Effector memory CD8-positive, alpha-beta T cell (primary cell): ENCODE measurements at regions not wholly inside any gene's neighbourhood (a gene's known extent, or its start where the extent isn't known, plus 50 kb on each side); places are given as distances from the start of the nearest gene placed in this dataset.

Experiments
- ATAC-seq: fragments of 150-1000 bp; cut with Tn5 transposase; replicated peaks from 2 replicates; pipeline ENCODE4 v1.10.0; 2021; ENCODE audit warnings: mild to moderate bottlenecking, moderate library complexity
- DNase-seq, 3 experiments: peaks; one replicate each; pipeline ENCODE4 v3.0.0; 2021
- H3K27ac Mint-ChIP-seq, 2 donors: one replicate each; pipeline ENCODE4 v1.8.0; 2022; ENCODE audit warnings: mild to moderate bottlenecking in 2 of 2, mixed read lengths in 2 of 2, moderate library complexity in 2 of 2
- H3K27me3 Mint-ChIP-seq, 2 donors: one replicate each; pipeline ENCODE4 v1.8.0; 2022; ENCODE audit warnings: mixed read lengths in 2 of 2
- H3K36me3 Mint-ChIP-seq: one replicate; pipeline ENCODE4 v1.8.0; 2022; ENCODE audit warnings: mild to moderate bottlenecking, moderate library complexity, mixed read lengths; ENCODE audit not compliant: insufficient read depth
- H3K4me1 Mint-ChIP-seq, 2 donors: one replicate each; pipeline ENCODE4 v1.8.0; 2022; ENCODE audit warnings: low read depth in 2 of 2, mixed read lengths in 2 of 2
- H3K4me3 Mint-ChIP-seq, 2 donors: one replicate each; pipeline ENCODE4 v1.8.0; 2022; ENCODE audit warnings: mild to moderate bottlenecking in 2 of 2, mixed read lengths in 2 of 2, moderate library complexity in 2 of 2
- H3K9me3 Mint-ChIP-seq, 2 donors: one replicate each; pipeline ENCODE4 v1.8.0; 2022; ENCODE audit warnings: mixed read lengths in 2 of 2

DNA sequence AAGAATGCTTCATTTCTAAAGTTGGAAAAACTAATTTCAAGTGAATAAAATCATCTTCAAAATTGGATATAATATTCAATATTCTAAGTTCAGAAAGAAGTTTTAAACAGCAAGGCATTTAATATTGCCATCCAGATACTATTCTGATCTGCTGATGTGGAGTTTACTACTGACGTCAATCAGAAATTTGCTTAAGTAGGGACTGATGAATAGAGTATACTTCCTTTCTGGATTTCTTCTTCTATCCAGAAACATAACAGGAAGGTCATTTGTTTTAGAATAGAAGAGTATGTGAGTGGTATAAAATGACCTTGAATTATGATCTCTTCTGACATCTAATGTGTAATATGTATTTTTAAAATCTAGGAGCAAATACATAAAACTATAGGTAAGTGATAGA lies 308.1 kb upstream of the ADGRL2 start:
- peaks cover 7 to 13% of the 10 kb centered on the region in 2 donors for H3K9me3 Mint-ChIP-seq
- no peak overlapping the region for H3K27ac Mint-ChIP-seq
- H3K27me3 Mint-ChIP-seq: no peaks in the 10 kb centered on the region
- no peak overlapping the region for H3K4me3 Mint-ChIP-seq
- H3K36me3 Mint-ChIP-seq: no peaks in the 10 kb centered on the region
- ATAC-seq (no peak), DNase-seq (no peak)
- H3K4me1 Mint-ChIP-seq: no peaks in the 10 kb centered on the region

DNA sequence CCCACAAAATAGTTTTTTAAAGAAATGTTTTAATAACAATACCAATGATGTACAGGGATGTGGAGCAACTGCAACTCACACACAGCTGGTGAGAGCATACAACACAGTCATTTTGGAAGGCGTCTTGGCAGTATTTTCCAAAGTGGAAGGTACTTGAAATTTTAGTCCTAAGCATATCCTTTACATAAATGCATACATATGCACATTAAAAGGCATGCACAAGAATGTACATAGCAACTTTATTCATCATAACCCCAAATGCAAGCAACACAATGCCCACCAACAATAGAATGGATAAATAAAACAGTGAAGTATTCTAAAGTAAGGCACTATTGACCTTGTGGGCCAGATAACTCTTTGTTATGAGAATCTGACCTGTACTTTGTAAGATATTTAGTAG lies 310.1 kb upstream of the ADGRL2 start:
- no peak for DNase-seq
- Mint-ChIP-seq H3K4me1 (no peaks in the 10 kb centered on the region), H3K27me3 (no peaks in the 10 kb centered on the region), H3K9me3 (peaks cover 7 to 13% of the 10 kb centered on the region in 2 donors), H3K4me3 (no peak overlapping the region), H3K27ac (no peak overlapping the region), H3K36me3 (no peaks in the 10 kb centered on the region)
- ATAC-seq: no peak

DNA sequence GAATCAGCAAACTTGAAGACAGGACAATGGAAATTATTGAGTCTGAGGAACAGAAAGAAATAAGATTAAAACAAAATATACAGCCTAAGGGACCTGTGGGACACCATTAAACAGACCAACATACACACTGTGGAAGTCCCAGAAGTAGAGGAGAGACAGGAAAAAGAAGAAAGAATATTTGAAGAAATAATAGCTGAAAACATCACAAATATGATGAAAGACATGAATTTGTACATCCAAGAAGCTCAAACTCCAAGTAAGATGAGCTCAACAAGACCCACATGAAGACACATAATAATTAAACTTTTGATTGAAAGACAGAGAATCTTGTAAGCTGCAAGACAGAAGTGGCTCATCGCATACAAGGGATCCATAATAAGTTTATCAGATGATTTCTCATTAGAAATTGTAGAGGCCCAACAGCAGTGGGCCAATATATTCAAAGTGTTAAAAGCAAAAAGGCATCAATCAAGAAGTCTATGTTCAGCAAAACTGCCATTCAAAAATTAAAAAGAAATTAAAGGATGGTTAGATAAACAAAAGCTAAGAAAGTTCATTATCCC lies 311.3 kb upstream of the ADGRL2 start:
- ATAC-seq (no peak), DNase-seq (no peak)
- Mint-ChIP-seq H3K4me3 (no peak overlapping the region), H3K4me1 (no peaks in the 10 kb centered on the region), H3K27me3 (no peaks in the 10 kb centered on the region), H3K9me3 (peaks cover 6 to 13% of the 10 kb centered on the region in 2 donors), H3K36me3 (no peaks in the 10 kb centered on the region), H3K27ac (no peak overlapping the region)

DNA sequence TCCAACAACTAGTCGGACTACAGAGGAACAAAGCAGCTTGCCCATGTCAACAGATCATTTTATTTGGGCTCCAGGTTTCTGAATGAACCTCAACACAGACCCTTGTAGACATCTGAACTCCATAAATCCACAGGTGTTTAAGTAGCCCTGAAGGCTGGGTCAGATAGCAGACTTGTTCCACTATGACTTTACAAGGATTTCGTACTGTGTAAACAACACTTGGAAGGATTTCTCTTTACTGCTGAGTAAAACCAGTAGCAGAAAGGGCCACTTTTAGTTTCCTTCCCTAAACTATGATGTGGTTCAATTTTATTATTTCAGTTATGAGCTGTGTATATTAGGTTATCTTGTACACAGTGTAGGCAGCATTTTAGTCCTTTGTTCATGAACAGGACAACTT lies 316.4 kb upstream of the ADGRL2 start:
- H3K36me3 Mint-ChIP-seq: no peaks in the 10 kb centered on the region
- no peaks in the 10 kb centered on the region for H3K4me1 Mint-ChIP-seq
- ATAC-seq (no peak), DNase-seq (no peak)
- no peaks in the 10 kb centered on the region for H3K27me3 Mint-ChIP-seq
- no peak overlapping the region for H3K4me3 Mint-ChIP-seq
- H3K27ac Mint-ChIP-seq: no peak overlapping the region
- H3K9me3 Mint-ChIP-seq: peaks cover 5 to 17% of the 10 kb centered on the region in 2 donors

DNA sequence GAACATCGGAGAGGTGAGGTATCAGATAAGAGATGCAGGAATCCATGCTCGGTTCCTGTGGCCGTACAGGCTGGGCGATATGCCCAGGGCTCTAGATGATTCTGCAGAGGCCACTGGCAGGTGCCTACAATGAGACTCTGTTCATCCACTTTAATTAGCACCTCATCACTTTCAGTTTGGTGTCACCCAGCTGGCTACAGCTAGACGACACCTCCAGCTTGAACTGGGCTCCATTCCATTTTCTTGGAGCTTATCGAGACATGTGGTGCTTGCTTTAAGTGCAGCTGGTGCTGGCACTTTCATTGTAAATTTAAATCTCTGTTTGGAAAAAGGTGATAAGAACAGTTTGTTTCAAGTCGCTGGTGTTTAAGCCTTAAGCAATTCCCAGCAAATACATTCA lies 322.5 kb upstream of the ADGRL2 start:
- no peak for DNase-seq
- Mint-ChIP-seq H3K4me1 (no peaks in the 10 kb centered on the region), H3K27me3 (no peaks in the 10 kb centered on the region), H3K27ac (no peak overlapping the region), H3K36me3 (no peaks in the 10 kb centered on the region), H3K4me3 (no peak overlapping the region), H3K9me3 (peaks cover 6 to 34% of the 10 kb centered on the region in 2 donors)
- no peak for ATAC-seq

DNA sequence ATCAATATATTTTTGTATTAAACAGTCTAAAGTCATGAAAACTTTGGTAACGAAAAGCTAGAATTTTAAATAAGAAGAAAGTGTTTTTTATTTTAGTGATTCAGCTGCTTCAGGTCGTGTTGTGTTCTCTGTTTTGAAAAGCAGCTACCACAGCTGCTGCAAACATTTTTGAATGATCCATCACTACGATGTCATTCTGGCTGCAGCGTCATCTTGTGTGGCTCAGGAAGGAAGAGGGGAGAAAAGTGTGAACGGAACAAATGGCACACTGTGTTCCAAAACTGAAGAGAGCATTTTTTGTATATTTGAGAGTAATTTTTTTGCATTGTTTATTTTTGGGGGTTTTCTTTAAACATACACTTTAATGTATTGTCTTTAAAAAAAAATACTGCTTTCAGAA lies 323.0 kb upstream of the ADGRL2 start:
- no peaks in the 10 kb centered on the region for H3K27me3 Mint-ChIP-seq
- H3K4me3 Mint-ChIP-seq: no peak overlapping the region
- no peak for DNase-seq
- peaks cover 6 to 34% of the 10 kb centered on the region in 2 donors for H3K9me3 Mint-ChIP-seq
- ATAC-seq: no peak
- no peaks in the 10 kb centered on the region for H3K4me1 Mint-ChIP-seq
- H3K27ac Mint-ChIP-seq: no peak overlapping the region
- no peaks in the 10 kb centered on the region for H3K36me3 Mint-ChIP-seq

DNA sequence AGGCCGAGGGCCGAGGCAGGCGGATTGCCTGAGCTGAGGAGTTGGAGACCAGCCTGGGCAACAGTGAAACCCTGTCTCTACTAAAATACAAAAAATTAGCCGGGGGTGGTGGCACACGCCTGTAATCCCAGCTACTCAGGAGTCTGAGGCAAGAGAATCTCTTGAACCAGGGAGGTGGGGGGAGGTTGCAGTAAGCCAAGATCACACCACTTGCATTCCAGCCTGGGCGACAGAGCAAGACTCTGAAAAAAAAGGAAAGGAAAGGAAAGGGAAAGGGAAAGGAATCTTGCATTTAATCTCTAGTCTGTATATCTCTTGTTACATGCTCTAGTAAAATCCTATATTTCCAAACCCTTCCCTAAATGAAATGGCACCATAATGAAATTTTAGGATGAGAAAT lies 328.3 kb upstream of the ADGRL2 start:
- H3K36me3 Mint-ChIP-seq: no peaks in the 10 kb centered on the region
- no peak overlapping the region for H3K27ac Mint-ChIP-seq
- DNase-seq: no peak
- peaks cover 3 to 19% of the 10 kb centered on the region in 2 donors for H3K9me3 Mint-ChIP-seq
- no peak for ATAC-seq
- H3K4me1 Mint-ChIP-seq: no peaks in the 10 kb centered on the region
- no peaks in the 10 kb centered on the region for H3K27me3 Mint-ChIP-seq
- H3K4me3 Mint-ChIP-seq: no peak overlapping the region

DNA sequence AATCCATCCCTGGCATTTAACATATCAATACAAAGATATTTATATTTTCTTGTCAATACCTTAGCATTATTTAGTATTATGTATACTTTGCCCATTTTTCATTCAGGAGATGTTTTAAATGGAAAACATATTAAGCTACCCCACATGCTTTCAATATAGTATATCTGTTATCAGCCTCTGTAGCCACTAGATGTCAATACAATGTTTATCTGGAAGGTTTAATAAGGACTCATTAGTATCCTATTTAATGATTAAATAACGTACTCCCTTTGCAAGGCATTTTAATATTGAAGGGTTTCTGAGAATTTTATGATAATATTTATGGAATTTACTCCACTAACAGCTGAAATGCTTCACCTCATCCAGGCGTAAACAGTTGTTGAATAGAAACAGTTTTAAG lies 329.5 kb upstream of the ADGRL2 start:
- Mint-ChIP-seq H3K4me1 (no peaks in the 10 kb centered on the region), H3K4me3 (no peak overlapping the region), H3K9me3 (peaks cover 3 to 18% of the 10 kb centered on the region in 2 donors), H3K27me3 (no peaks in the 10 kb centered on the region), H3K36me3 (no peaks in the 10 kb centered on the region), H3K27ac (no peak overlapping the region)
- DNase-seq: no peak
- ATAC-seq: no peak

DNA sequence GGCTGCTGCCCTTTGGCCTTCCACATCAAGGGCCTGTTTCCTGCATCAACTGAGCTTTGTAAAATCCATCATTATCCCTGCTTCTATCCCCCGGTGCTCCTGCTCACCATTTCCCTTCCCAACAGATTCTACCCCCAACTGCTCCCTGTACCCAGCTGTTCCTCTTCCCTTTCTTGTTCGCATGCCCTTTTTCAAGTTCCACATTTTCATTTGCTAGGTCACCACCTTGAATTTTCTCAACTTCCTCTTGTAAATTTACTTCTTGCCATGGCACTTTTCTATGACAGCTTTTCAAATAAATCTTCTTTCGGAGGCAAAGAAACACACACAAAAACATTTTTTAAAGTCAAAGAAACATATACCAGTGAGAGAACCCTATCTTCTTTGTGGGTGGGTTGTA lies 330.5 kb upstream of the ADGRL2 start:
- no peaks in the 10 kb centered on the region for H3K27me3 Mint-ChIP-seq
- ATAC-seq: no peak
- no peak for DNase-seq
- no peaks in the 10 kb centered on the region for H3K36me3 Mint-ChIP-seq
- H3K27ac Mint-ChIP-seq: no peak overlapping the region
- H3K4me3 Mint-ChIP-seq: no peak overlapping the region
- H3K4me1 Mint-ChIP-seq: no peaks in the 10 kb centered on the region
- peaks cover 3 to 18% of the 10 kb centered on the region in 2 donors for H3K9me3 Mint-ChIP-seq

DNA sequence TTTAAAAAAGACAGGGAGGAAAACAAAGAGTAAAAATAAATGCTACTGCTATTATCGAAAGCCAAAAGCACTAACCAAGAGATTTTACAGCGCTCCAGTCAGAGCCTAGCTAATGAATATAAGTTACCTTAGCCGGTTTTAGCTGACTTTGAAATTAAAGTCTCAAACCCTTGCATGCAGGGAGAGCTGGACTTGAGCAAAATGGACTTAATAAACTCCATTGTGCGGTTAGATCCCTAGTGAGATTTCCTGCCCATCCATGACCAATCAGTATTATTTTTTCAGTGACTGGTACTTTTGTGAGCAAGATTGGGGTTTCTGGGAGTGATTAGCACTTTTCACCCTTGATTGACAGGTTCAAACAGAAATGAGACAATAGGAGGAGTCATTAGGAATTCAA lies 333.4 kb upstream of the ADGRL2 start:
- H3K4me1 Mint-ChIP-seq: no peaks in the 10 kb centered on the region
- H3K36me3 Mint-ChIP-seq: no peaks in the 10 kb centered on the region
- H3K9me3 Mint-ChIP-seq: peaks cover 4 to 17% of the 10 kb centered on the region in 2 donors
- no peak for DNase-seq
- H3K4me3 Mint-ChIP-seq: no peak overlapping the region
- H3K27ac Mint-ChIP-seq: no peak overlapping the region
- ATAC-seq: no peak
- H3K27me3 Mint-ChIP-seq: no peaks in the 10 kb centered on the region

DNA sequence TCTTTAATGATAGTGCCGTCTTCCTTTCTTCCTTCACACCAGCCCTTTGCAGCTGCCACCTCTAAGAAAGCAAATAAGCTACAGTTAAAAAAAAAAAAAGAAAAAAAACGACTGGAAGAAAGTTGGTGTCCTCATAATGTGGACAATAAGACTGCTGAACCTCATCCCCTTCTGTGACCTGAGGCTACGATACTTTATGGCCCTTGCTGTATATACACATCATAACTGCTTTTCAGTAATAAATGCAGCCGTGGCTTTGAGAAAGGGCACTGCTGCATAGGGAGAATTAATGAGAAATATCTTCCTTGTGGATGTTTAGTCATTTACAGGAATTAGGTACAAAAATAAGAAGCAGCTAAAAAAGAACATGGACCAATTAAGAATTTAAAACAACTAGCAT lies 333.8 kb upstream of the ADGRL2 start:
- Mint-ChIP-seq H3K4me1 (no peaks in the 10 kb centered on the region), H3K27ac (no peak overlapping the region), H3K9me3 (peaks cover 4 to 17% of the 10 kb centered on the region in 2 donors), H3K27me3 (no peaks in the 10 kb centered on the region), H3K4me3 (no peak overlapping the region), H3K36me3 (no peaks in the 10 kb centered on the region)
- DNase-seq (no peak), ATAC-seq (no peak)

DNA sequence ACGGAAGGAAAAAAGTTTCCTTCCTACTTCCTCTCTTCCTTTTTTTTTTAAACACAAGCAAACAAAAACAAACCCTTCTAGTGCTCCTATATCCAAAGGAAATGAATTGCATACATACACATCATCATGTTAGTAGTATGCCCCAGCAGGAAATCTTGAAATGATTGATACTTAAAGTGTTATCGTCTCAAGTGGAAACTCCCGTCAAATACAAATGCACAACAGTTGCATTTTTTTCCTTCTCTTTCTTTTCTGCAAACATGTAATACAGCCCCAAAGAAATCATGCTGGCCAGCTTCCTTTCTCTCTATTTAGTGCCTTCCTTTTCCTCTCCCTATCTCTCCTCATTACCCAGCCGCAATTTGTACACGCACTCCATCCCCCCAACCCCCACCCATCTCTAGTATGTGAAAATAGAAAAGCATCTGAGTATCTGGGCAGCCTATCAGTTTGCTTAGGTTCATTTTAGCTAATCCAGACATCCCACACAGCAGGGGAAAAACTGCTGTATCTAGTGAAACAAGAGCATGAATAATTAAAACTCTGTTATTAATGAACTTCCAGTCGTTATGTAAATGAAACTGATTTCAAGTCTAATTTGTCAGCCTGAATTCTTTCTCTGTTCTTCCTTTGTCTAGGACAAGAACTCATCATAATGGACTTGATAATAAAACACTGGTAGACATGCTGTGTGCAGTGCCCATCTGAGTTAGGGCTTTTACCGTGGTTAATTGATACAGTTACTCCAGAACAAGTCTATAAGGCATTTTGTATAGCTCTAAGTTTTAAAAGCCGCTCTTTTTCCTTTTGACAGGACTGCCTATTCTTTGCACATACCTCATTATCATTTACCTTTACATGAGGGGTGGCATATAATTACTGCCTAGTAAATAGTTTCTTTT lies 336.5 kb upstream of the ADGRL2 start:
- Mint-ChIP-seq H3K36me3 (no peaks in the 10 kb centered on the region), H3K27ac (no peak overlapping the region), H3K4me1 (no peaks in the 10 kb centered on the region), H3K9me3 (peaks cover 6 to 17% of the 10 kb centered on the region in 2 donors), H3K27me3 (no peaks in the 10 kb centered on the region), H3K4me3 (no peak overlapping the region)
- ATAC-seq: no peak
- DNase-seq: no peak

DNA sequence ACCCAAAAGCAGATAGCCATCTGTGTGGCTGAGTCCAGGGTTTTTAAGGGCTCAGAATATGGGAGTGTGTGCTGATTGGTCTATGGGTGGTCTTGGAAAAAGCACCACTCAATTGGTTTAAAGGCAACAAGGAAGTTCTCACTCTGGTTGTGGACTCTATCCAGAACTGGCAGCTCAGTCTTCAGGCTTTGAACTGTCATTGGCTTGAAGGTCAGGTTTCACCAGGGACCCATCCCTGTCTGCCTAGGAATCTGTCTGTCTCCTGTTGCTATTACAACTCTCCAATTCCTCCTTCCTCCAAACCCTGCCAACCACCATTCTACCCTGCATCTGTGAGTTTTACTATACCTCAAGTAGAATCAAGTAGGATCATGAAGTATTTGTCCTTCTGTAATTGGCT lies 341.7 kb upstream of the ADGRL2 start:
- no peaks in the 10 kb centered on the region for H3K27me3 Mint-ChIP-seq
- no peak overlapping the region for H3K4me3 Mint-ChIP-seq
- H3K4me1 Mint-ChIP-seq: no peaks in the 10 kb centered on the region
- H3K36me3 Mint-ChIP-seq: no peaks in the 10 kb centered on the region
- H3K27ac Mint-ChIP-seq: no peak overlapping the region
- peaks cover 3 to 9% of the 10 kb centered on the region in 2 donors for H3K9me3 Mint-ChIP-seq
- ATAC-seq (no peak), DNase-seq (no peak)

DNA sequence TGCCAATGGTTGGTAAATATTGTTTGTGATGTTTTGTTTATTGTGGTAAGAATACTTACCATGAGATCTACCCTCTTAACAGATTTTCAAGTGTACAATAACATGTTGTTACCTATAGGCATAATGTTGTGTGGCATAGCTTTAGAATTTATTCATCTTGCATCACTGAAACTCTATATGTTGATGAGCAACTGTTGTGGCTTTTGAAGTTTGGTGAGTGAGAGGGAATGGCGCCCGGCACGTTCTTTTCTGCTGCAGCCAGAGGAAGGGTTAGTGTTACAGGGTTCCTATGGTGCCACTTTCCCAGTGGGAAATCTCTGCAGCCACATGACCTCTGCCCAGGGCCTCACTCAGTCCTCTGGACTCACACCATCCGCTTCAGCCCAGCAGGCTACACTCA lies 342.5 kb upstream of the ADGRL2 start:
- no peak overlapping the region for H3K27ac Mint-ChIP-seq
- H3K4me3 Mint-ChIP-seq: no peak overlapping the region
- ATAC-seq (no peak), DNase-seq (no peak)
- H3K27me3 Mint-ChIP-seq: no peaks in the 10 kb centered on the region
- no peaks in the 10 kb centered on the region for H3K4me1 Mint-ChIP-seq
- H3K9me3 Mint-ChIP-seq: peaks cover 1 to 9% of the 10 kb centered on the region in 2 donors
- no peaks in the 10 kb centered on the region for H3K36me3 Mint-ChIP-seq
